ENCODE measurements at regions not wholly inside any gene's neighbourhood (a gene's known extent, or its start where the extent isn't known, plus 50 kb on each side); places are given as distances from the start of the nearest gene placed in this dataset.

DNA sequence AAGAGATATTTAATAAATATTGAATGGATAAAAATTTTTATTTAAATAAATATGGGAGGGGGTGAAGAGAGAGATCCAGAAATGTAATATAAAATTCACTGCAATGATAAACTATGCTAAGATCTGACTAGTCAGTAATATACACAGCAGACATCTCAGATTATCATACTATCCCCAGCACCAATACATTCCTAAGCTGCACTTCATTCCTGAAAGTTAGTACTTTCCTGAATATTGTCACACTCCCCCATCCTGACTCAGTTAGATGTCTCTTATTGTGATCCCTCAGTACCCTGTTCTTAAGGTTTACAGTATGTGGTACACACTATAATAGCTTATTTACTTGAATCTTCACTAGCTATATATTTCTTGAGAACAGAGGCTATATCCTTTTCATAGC is 88.3 kb upstream of the KCNQ5 start:
- TF ChIP-seq, protein P1, sequence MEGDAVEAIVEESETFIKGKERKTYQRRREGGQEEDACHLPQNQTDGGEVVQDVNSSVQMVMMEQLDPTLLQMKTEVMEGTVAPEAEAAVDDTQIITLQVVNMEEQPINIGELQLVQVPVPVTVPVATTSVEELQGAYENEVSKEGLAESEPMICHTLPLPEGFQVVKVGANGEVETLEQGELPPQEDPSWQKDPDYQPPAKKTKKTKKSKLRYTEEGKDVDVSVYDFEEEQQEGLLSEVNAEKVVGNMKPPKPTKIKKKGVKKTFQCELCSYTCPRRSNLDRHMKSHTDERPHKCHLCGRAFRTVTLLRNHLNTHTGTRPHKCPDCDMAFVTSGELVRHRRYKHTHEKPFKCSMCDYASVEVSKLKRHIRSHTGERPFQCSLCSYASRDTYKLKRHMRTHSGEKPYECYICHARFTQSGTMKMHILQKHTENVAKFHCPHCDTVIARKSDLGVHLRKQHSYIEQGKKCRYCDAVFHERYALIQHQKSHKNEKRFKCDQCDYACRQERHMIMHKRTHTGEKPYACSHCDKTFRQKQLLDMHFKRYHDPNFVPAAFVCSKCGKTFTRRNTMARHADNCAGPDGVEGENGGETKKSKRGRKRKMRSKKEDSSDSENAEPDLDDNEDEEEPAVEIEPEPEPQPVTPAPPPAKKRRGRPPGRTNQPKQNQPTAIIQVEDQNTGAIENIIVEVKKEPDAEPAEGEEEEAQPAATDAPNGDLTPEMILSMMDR (IDR thresholded peaks at IDR 0.05): no peak
- TF ChIP-seq POLR2A (IDR thresholded peaks at IDR 0.05): no peak

Data from lower leg skin (tissue), 3 donors.